LoVo (cell line): ENCODE measurements at regions not wholly inside any gene's neighbourhood (a gene's known extent, or its start where the extent isn't known, plus 50 kb on each side); places are given as distances from the start of the nearest gene placed in this dataset.
A peak's percentile ranks its signal among the peaks of the same experiment; 100 is the strongest.
"Not testable (repeated sequence)": the region's sequence is repeated elsewhere in the genome, so short reads cannot be mapped to it uniquely, and the experiment has no call there.

Experiments used
- DNase-seq: peaks from one replicate; pipeline ENCODE4 v3.0.0-alpha.2; 2016; ENCODE audit warnings: low spot score

DNA sequence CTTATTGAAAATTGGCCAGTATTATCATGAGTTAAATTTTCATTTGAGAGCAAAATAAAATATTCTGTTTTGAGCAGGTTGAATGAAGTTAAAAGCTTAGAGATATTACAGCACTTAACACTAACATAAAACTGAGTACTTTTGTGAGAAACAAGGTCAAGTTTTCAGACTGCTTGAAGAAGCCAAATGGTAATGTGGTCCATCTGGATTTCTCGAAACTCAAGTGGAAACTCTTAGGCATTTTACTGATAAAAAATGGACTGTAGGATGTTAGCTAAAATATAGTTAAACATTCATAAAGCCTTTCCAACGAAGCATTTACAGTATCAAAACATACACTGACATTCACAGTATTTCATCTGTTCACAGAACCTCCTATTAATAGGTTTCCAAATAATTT lies 528.1 kb upstream of the SEMA3D start:
- no peak for DNase-seq

DNA sequence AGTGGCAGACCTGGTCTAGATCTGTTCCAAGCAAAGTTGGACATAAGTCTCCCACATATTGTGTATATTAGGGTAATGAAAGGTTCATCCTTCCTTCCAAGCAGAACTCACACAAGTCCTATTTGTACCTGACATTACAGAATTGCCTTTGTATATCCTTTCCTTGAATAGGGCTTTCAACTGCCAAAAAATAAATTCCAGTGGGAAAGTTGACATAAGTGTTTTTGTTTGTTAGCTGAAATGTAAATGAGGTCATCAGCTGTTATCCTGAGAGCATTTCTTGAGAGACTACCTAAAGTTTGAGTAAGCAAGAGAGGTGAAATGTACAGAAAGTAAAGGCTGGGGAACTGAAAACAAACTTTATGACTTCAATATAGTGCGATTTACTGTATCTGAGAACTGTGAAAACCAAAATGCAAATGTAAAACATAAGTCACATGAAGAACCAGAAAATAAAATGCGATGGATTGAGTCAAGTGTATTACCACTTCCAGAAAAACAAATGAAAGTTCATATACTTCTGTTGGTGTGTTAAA lies 527.3 kb upstream of the SEMA3D start:
- no peak for DNase-seq

DNA sequence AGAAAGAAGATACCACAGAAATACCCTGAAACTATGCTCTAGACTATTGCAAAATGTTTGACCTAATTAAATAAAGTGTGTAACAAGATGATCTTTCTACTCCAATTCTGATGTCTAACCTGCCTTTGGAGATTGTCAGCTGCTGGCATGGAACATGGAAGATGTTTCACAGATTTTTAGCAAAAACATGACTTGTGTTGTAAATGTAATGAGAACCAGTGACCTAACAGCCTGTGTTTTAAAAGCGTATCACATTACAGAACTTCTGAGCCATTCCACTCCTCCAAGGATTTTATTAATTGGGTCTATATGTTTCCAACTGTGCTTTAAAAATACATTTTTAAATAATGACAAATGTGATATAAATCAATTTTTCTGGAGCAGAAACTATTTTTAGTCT lies 526.3 kb upstream of the SEMA3D start:
- no peak for DNase-seq

DNA sequence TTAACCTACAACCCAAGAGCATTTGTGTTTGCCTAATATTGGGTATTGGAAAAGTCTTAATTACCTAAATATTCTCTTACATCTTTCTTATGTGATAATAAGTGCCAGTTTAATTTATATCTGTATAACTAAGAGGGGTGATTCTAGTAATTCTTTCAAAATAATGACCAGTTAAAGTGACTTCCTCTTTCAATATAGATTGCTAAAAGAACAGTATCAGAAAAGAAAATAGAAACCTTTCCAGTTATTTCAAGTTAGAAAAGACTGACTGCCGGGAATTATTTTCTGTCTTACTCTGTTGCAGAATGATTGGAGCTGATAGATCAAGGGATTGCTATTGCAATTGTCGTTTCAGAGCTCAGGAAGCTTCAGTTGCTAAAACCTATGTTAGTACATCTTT lies 525.0 kb upstream of the SEMA3D start:
- no peak for DNase-seq

DNA sequence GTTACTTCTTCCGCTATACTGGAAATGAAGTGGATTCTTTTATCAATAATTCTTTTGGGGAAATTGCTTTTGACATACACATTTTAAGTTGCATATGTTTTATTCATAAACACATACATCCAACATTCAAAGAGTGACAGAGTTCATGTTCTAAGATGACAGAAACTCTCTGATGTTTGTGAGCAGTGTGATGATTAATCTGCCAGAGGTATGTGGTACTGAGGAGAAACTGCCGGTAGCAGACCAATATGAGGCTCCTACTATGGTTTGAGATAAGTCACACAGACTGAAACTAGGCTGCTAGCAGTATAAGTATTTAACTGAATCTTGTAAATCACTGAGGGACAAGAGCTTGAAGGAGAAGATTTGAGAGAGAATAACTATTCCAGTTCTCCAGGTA lies 524.1 kb upstream of the SEMA3D start:
- DNase-seq, result no peak

DNA sequence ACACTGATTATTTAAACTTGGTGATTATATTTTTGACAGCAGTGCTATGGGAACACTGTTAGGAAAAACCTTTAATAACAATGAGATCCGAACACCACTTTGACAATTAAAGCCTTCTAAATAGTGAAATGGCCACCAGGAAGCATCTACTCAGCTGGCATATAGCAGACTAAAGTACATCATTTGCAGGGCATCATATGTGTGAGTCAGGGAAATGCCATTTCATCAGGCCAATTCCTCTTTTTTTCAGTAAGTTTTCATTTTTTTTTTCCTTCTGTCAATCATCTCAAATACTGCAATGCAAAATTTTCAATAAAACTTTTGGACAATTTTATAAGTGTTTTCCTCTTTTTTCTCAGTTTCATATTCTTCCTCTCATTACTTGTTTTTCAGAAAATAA lies 521.4 kb upstream of the SEMA3D start:
- DNase-seq, result no peak

DNA sequence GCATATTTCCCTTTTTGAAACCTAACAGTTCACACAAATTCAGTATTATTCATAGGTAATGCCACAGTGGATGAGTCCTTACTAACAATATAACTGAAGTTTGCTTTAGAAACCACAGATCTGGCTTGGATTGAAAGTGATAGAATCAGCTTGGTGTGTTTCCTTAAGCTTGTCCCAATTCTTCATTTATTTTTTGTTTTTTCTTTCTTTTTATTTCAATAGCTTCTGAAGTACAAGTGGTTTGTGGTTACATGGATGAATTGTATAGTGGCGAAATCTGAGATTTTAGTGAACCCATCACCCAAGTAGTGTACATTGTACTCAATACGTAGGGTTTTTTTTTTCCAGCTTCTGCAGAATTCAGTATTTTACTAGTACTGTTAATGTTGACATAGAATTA lies 518.2 kb upstream of the SEMA3D start:
- DNase-seq, result no peak

DNA sequence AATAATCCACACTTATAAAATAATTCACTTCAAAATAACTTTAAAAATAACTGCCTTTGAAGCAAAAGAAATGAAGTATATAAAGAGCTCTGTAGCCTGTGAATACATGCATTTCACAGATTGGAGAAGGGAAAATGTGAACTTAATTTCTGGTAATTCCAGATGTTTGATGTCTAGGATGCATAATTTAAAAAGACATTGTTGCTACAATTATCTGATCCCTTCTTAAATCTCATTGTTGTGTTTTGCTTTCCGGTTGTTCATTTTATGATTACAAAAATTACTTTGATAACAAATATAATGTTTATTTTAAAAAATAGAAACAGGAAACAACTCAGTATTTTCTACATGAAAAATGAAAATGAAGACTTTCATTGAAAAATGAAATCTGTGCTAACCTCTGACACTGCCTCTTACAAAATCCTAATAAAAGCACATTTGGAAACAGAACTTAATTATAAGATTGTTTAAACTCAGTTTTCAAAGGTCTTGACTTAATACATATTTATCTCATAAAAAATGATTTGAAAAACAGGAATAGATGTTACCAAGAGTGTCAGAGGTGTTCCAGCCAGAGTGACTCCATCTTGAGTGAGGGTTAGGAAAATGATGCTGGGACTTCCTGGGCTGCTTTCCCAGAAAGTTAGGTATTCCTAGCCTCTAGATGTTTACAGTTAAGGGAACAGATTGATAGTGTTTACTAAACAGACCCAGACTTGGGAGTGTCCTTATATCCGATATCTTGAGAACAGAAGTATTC lies 516.6 kb upstream of the SEMA3D start:
- no peak for DNase-seq

DNA sequence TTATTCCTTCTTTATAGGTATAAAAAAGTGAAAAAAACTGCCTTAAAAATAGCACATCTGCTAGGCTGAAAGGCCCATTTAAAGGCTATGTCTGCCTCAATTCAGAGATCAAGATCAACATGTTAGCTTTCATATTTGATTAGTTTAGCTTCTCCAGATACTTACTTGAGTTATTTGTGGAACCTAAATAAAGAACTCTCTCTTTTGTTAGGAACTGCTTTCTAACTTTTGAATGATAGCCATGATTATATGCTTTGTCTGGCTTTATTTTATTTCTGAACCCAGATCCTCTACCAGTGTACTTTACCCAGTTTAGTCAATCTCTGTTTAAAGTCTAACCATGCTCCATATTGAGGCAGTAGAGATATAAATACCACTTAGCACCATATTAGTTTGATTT lies 515.5 kb upstream of the SEMA3D start:
- DNase-seq, result no peak

DNA sequence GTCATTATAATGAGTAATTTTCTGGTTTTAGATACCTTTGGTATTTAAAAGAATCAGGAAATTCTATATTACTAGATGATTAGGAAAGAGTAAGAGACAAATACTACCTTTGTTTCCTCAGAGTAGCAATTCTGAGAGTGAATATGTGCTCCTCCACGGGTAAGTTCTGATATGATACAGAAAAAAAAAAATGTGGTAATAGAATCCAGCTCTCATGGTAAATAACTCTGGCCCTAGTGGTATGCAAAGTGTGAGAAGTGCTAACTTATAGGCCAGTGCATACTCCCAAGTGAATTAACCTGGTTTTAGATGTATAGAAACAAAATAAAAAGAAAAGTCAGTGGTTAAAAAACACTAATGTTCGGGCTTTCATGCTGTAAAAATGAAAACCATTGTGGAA lies 512.6 kb upstream of the SEMA3D start:
- DNase-seq, result no peak

DNA sequence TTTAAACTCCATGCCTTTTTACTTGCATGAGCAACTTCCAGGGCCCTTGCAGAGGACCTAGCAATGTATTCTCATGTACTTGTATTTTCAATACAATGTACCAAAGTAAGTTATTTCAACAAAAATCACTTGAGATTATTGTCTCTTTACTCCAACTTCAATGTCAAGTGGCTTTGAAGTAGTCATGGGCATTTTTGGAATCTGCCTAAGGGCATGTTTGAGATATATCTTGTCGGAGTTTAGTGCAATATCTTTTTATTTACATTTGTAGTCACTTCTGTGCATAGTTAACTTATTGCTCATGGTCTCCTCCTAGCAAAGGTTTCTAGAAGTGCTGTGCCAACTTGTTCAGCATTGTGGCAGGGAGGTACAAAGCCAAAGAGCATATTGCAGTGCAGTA lies 508.7 kb upstream of the SEMA3D start:
- peak; percentile 26 for DNase-seq

DNA sequence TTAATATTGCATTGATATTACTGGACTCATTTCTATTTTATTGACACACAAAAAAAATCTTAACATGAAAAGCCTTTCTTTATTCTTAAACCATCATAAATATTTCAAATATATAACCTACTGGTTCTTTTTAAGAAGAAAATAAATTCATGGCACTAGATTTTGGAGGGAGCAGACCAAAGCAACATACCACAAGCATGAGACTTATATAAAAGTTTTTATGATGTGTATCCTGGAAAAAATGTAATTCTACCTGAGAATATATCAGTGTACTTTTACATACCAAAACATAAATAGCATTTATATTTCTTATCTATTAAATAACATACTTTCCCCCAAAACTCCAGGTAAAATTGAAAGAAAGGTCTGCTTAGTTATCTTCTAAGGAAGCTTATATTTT lies 508.2 kb upstream of the SEMA3D start:
- no peak for DNase-seq

DNA sequence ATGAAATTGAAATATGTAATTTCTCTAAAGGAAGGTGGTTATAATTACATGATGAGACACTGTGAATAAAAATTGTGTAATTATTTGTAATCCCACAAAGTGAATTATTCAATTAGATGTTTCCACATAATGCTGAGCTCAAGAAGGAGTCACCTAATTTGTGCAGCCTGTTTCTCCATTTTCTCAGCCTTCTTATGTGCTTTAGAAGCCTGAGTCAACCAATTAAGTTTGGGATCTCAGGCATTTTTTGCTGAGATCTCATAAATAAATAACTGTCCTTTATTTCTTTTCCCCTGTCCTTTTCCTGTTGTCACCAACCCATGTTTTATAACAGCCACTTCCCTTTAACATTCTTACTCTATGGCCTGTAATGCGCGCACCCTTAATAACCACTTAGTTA lies 506.5 kb upstream of the SEMA3D start:
- no peak for DNase-seq

DNA sequence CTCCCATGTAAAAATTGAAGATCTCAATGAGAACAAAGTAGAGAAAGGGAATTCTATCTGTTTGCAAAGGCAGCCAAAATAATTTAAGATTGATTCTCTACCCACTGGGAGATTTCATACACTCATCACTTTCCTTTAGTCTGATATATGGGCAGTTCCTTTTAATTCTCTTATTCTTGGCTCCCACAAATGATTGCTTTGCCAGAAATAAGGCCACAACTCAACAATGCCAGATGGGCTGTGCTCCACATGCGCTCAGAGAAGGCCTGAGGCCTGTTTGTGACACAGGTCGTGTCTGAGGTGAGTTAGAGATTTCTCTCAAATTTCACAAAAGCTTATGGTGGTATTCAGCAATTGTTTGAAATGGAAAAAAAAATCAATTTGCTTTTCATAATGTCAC lies 501.9 kb upstream of the SEMA3D start:
- no peak for DNase-seq

DNA sequence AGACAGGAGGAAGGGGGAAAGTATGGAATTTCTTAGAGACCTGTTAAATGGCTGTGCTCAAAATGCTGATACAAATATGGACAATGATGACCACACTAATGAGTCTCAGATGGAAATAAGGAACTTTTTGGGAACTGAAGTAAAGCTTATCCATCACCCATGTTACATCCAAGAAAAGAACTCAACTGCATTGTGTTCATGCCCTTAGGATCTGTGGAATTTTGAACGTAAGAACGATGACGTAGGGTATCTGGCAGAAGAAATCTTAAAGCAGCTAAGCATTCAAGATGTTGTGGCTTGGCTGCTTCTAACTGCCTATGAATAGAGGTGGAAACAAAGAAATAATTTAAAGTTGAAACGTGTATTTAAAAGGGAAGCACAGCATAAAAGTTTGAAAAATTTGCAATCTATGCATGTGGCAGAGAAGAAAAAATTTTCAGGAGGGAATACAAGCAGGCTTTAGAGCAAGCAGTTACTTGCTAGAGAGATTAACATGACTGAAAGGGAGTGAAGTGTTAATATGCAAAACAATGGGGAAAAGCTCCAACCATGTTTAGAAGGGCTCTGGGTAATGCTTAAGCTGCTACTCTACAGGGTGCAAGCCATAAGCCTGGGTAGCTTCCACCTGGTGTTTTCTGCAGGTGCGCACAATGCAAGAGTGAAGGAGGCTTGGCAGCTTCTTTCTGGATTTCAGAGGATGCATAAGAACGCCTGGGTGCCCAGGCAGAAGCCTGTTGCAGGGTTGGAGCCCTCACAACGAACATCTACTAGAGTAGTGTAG lies 499.7 kb upstream of the SEMA3D start:
- DNase-seq, result no peak

DNA sequence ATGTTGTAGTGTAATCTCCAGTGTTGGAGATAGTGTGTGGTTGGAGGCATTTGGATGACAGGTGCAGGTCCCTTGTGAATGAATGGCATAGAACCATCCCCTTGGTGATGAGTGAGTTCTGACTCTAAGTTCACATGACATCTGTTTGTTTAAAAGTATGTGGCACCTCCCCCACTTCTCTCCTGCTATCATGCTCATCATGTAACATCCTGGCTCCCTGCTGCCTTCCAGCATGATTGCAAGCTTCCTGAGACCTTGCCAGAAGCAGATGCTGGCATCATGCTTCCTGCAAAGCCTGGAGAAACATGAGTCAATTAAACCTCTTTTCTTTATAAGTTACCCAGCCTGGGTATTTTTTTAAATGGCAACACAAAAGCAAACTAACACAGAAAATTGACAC lies 499.0 kb upstream of the SEMA3D start:
- DNase-seq, result no peak

DNA sequence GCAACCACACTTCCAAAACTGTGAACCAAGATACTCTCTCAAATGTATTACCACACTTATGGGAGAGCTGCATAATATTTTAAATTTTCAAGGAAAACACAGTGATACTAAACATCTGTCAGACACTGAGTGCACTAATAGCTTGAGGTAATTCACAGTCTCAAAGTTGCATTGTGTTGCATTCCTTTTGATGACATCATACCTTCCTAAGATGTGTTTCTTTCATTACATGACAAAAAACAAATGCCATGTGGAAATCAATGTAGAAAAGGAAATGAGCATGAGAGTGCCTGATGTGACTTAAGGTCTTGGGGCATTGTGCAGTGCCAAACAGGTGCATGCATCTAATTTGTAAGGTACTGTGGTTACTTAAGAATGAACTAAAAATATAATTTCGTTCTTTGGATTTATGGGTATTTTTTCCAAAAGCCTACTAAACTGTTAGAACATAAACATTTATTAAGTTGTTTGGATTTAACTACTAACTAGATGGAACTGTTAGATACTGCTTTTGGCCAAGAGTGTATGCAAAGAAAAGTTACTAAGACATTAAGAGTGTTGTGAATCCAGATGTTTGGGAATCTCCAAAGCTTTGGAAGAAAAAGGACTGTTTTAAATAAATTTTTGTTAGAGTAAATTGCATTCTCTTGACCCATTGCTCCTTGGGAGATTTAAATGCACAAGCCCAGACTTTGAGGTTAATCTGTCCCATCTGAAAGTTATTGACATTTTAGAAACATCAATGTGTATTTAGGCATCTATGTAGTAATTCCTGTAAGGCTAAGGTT lies 496.2 kb upstream of the SEMA3D start:
- DNase-seq, result no peak

DNA sequence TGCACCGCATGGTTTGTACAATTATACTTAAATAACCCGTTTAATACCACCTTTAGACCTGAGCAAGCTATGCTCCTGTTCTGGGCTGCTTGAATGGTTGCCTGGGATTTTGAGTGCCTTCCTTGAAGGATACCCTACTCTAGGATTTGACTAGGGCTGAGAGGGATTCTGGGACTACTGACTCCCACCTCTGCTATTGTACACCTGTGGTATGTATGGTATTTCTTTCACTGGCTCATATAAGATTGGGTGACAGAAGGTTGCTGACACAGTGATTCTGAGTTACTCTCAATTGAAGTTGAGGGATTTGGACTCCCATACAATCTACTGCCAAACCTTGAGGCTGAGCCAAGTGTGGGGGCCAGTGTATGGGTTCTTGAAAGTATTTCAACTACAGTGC lies 494.4 kb upstream of the SEMA3D start:
- DNase-seq, result no peak

DNA sequence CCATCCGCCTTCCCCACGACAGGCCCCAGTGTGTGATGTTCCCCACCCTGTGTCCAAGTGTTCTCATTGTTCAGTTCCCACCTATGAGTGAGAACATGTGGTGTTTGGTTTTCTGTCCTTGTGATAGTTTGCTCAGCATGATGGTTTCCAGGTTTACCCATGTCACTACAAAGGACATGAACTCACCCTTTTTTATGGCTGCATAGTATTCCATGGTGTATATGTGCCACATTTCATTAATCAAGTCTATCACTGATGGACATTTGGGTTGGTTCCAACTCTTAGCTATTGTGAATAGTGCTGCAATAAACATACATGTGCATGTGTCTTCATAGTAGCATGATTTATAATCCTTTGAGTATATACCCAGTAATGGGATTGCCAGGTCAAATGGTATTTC lies 488.2 kb upstream of the SEMA3D start:
- not testable (repeated sequence) for DNase-seq

DNA sequence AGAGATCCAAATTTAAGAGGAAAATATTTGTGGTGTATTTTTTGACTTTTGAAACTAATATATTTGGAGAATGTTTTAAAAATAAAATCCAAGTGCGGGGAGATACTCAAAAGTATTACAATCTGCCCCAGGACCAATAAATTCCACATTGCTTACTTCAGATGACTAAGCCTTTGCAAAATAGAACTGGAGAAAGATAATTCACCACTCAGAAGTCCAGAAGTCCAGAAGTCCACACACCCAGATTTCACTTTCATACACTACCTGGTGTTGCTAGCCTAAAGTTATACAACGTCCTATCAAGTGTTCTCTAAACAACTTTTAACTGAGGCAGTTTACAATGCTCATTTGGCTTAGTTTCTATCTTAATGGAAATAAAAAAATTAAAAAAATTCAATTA lies 487.0 kb upstream of the SEMA3D start:
- no peak for DNase-seq

DNA sequence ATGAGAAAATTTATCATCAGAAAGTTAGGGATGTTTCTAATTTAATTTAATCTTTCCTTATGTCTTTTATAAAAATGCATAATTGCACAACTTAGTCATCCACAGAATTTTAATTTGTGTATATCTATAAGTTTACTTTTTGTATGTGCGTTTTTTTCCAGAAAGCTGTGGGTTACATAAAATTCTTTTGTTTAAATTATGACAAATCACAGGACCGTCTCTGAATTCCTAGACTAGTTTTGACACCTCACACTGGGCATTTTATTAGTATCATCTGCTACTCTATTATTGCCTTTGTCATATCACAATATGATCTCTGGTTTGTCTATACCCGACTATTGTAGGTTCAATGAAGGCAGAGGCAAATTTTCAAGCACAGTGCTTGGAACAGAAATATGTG lies 482.4 kb upstream of the SEMA3D start:
- no peak for DNase-seq

DNA sequence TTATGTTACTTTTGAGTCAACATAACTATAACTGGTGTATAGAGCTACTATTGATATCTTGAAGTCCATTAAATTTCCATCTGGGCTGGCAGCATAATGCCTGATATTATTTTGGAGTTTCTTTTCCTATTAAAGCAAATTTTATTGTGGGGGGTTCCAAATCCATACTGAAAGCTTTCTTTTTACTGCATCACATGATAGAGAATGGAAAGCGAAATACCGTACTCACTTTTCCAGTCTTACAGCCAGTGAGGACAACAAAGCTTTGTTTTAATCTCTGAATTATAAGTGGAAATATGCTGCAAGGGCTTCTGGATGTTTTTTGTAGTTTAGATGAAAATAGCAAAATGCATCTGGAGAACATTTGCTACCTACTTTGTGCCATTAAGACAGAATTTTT lies 477.5 kb upstream of the SEMA3D start:
- DNase-seq, result no peak

DNA sequence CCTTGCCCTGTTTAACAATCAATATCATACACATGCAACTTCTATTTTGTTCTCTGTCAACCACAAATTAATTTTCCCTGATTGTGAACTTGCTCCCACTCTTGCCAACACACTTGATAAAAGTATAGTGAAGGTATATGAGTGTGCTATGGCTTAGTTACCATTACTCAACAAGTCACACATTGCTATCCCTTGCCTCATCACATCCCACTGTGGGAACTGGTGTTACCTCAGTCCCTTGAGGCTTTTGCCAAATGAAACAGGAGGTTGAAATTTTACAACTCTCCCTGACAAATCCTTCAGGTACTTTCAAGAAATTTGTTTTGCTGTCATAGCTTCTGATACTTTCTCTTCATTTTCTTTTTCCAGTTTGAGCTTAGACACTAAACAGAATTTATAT lies 472.5 kb upstream of the SEMA3D start:
- DNase-seq, result no peak
